Activated CD4-positive, alpha-beta memory T cell treated with anti-CD3 and anti-CD28 coated beads, Interleukin-2, amount 10 ng/mL, durations not matched to agents 7 days and 5 days (primary cell): ENCODE measurements at regions not wholly inside any gene's neighbourhood (a gene's known extent, or its start where the extent isn't known, plus 50 kb on each side); places are given as distances from the start of the nearest gene placed in this dataset.

Source experiments
- CTCF ChIA-PET: fragments of 350-600 bp; sonication (Branson Sonifier 250); formaldehyde crosslinking; loops from one replicate; lab custom pipeline; 2021; ENCODE audit warnings: antibody characterized with exemption, inconsistent platforms; lab: Charles Lee
- POLR2A ChIA-PET: fragments of 350-600 bp; sonication (Branson Sonifier 250); formaldehyde crosslinking; loops from one replicate; lab custom pipeline; 2021; ENCODE audit warnings: antibody characterized with exemption; lab: Charles Lee
- DNase-seq: peaks from one replicate; pipeline ENCODE4 v3.0.0-alpha.2; 2020
- H3K27ac Mint-ChIP-seq: one replicate; pipeline ENCODE4 v1.8.0; 2021; ENCODE audit warnings: mild to moderate bottlenecking, mixed read lengths
- H3K27me3 Mint-ChIP-seq: one replicate; pipeline ENCODE4 v1.8.0; 2021; ENCODE audit warnings: mixed read lengths
- H3K36me3 Mint-ChIP-seq: one replicate; pipeline ENCODE4 v1.8.0; 2021; ENCODE audit warnings: low read depth, mixed read lengths
- H3K4me1 Mint-ChIP-seq: one replicate; pipeline ENCODE4 v1.8.0; 2021; ENCODE audit warnings: mixed read lengths
- H3K4me3 Mint-ChIP-seq: one replicate; pipeline ENCODE4 v1.8.0; 2021; ENCODE audit warnings: mild to moderate bottlenecking, mixed read lengths
- H3K9me3 Mint-ChIP-seq: one replicate; pipeline ENCODE4 v1.8.0; 2021; ENCODE audit warnings: mixed read lengths

DNA sequence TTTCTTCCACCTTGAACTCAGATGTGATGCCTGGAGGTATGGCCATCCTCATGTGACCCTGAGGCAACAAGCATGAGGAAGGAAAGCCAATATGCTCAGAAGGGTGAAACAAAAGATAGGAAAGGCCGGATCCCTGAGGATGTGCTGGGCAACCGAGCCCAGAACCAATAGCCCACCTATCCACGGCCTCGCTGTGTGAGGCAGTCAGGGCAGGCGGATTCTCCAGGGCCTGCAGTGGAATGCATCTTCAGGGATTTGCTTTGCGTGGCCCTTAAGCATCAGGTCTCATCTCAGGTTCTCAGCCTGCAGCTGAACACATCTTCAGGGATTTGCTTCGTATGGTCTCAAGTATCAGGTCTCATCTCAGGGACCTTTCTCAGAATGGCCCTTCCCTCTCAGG is 139.8 kb downstream of the ANKRD60 start:
- no peaks in the 10 kb centered on the region for H3K9me3 Mint-ChIP-seq
- ChIA-PET POLR2A (no interaction called here), CTCF (interaction anchor here (0.9 to 2.5 kb wide), 3 partner anchors 435 to 841 kb away, joined by 3 to 10 read pairs (median 4); partner anchors contain the start of gene ZBP1)
- H3K27ac Mint-ChIP-seq = no peak overlapping the region
- H3K36me3 Mint-ChIP-seq = no peaks in the 10 kb centered on the region
- H3K4me3 Mint-ChIP-seq = no peak overlapping the region
- no peaks in the 10 kb centered on the region for H3K4me1 Mint-ChIP-seq
- no peaks in the 10 kb centered on the region for H3K27me3 Mint-ChIP-seq
- DNase-seq = no peak

DNA sequence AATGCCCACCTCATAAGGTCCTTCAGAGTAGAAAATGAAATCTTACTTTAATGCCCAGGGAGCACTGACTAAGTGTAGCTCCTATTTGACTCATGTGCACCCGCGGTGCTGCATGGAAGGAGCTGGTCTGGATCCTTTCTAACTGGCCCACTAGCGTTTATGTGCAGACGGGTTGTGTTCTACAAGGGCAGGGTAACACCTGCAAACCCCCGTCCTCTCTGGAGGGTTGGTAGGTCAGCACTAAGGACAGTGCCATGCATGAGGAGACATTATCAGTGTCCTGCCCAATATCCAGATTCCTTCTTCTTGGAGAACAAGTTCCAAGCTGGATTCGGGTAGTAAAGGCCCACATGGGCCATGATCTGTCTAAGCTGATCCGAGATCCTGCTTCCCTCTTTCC is 140.3 kb downstream of the ANKRD60 start:
- ChIA-PET POLR2A (no interaction called here), CTCF (interaction anchor here (0.9 to 2.5 kb wide), 6 partner anchors 13 to 468 kb away, joined by 3 to 10 read pairs (median 3); partner anchors contain the start of gene ZBP1)
- Mint-ChIP-seq H3K36me3 (no peaks in the 10 kb centered on the region), H3K27ac (no peak overlapping the region), H3K9me3 (no peaks in the 10 kb centered on the region), H3K27me3 (no peaks in the 10 kb centered on the region), H3K4me1 (no peaks in the 10 kb centered on the region), H3K4me3 (no peak overlapping the region)
- no peak for DNase-seq

- Mint-ChIP-seq H3K27ac (no peak overlapping the region), H3K9me3 (no peaks in the 10 kb centered on the region), H3K36me3 (no peaks in the 10 kb centered on the region), H3K27me3 (no peaks in the 10 kb centered on the region), H3K4me3 (no peak overlapping the region), H3K4me1 (no peaks in the 10 kb centered on the region)
- ChIA-PET CTCF (interaction anchor here (0.6 to 2.5 kb wide), 12 partner anchors 9 to 468 kb away, joined by 3 to 10 read pairs (median 3); partner anchors contain the start of gene ZBP1), POLR2A (no interaction called here)
- no peak for DNase-seq
These were observed 140.9 kb downstream of the ANKRD60 start for GRCh38 chr20:58087562-58087858.

- Mint-ChIP-seq H3K9me3 (no peaks in the 10 kb centered on the region), H3K4me3 (no peak overlapping the region), H3K4me1 (no peaks in the 10 kb centered on the region), H3K27me3 (peaks cover 2% of the 10 kb centered on the region), H3K36me3 (no peaks in the 10 kb centered on the region), H3K27ac (no peak overlapping the region)
- no peak for DNase-seq
- CTCF ChIA-PET = interaction anchor here (0.6 to 2.5 kb wide), 15 partner anchors 9 to 467 kb away, joined by 3 to 10 read pairs (median 3); partner anchors contain the start of gene ZBP1
- POLR2A ChIA-PET = interaction anchor here (1.1 kb wide), 1 partner anchor 464 kb away, joined by 4 read pairs; no protein-coding TSS in a partner anchor
These were observed 141.5 kb downstream of the ANKRD60 start for GRCh38 chr20:58086763-58087561.

- Mint-ChIP-seq H3K4me1 (no peaks in the 10 kb centered on the region), H3K4me3 (no peak overlapping the region), H3K9me3 (no peaks in the 10 kb centered on the region), H3K27me3 (peaks cover 4% of the 10 kb centered on the region), H3K36me3 (no peaks in the 10 kb centered on the region), H3K27ac (no peak overlapping the region)
- ChIA-PET POLR2A (no interaction called here), CTCF (interaction anchor here (0.6 kb wide), 1 partner anchor 13 kb away, joined by 3 read pairs; no protein-coding TSS in a partner anchor)
- no peak for DNase-seq
These were observed 143.5 kb downstream of the ANKRD60 start for GRCh38 chr20:58084966-58085365.

- Mint-ChIP-seq H3K27me3 (peaks cover 4% of the 10 kb centered on the region), H3K27ac (no peak overlapping the region), H3K4me3 (no peak overlapping the region), H3K4me1 (no peaks in the 10 kb centered on the region), H3K36me3 (no peaks in the 10 kb centered on the region), H3K9me3 (no peaks in the 10 kb centered on the region)
- DNase-seq = no peak
- ChIA-PET CTCF (no interaction called here), POLR2A (no interaction called here)
These were observed 143.9 kb downstream of the ANKRD60 start for GRCh38 chr20:58084566-58084965.

DNA sequence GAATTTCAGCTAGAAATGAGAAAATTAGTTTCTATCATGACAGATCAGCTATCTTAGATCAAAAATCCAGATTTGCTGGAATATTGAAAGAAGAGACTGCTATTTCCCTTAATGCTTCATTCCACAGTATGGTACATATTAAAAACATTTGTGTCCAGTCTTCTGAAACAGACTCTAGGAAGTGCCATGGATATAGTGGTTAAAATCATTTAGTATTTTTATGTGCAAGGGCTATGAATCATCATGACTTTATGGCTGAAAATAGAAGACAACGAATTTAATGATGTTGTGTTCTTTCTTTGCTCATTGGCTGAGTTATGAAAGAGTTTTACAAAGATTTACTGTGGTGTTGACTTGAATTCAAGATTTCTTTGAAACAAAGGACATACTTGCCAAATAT is 146.6 kb downstream of the ANKRD60 start:
- Mint-ChIP-seq H3K27me3 (peaks cover 6% of the 10 kb centered on the region), H3K4me3 (no peak overlapping the region)
- POLR2A ChIA-PET = no interaction called here

DNA sequence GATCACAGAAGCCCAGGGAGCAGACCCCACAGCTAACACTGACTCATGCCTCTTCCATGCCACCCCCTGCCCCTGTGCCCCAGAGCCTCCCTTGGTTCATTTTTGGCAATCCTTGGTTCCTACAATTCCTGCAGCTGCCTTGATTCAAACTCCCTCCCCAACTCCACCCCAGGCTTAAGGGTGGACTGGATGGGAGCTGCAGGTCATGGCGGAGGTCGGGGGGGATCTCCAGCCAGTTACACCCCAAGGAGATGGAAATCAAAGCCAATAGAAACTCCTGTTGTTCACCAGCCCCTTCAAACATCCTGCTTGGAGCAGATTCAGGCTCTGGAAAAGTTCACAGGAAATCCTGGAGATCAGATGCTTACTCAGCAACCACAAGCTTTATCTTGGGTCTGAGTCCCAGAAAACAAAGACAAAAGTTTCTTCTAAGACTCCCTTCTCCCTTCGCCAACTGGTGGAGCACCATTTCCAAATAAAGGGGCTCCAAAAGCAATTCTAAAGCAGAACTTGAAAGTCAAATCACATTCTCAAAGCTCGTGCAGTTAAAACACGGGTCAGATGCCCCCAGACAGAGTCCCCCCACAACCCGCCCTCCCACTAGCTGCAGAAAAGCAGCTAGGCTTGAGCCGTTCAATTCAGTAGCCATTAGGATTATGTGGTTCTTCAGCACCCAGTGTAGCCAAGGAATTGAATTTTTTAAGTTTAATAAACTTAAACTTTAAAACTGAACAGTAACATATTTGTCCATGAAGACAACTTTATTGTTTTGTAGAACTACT is 149.5 kb downstream of the ANKRD60 start:
- Mint-ChIP-seq H3K4me1 (peaks cover 5% of the 10 kb centered on the region), H3K36me3 (no peaks in the 10 kb centered on the region), H3K27ac (no peak overlapping the region), H3K27me3 (peaks cover 6% of the 10 kb centered on the region), H3K4me3 (no peak overlapping the region), H3K9me3 (no peaks in the 10 kb centered on the region)
- ChIA-PET CTCF (no interaction called here), POLR2A (no interaction called here)
- no peak for DNase-seq

More for the DNA sequence above, 146.6 kb downstream of the ANKRD60 start:
- CTCF ChIA-PET = no interaction called here
- DNase-seq = no peak
- no peak overlapping the region for H3K27ac Mint-ChIP-seq
- no peaks in the 10 kb centered on the region for H3K36me3 Mint-ChIP-seq
- no peaks in the 10 kb centered on the region for H3K9me3 Mint-ChIP-seq
- no peaks in the 10 kb centered on the region for H3K4me1 Mint-ChIP-seq

DNA sequence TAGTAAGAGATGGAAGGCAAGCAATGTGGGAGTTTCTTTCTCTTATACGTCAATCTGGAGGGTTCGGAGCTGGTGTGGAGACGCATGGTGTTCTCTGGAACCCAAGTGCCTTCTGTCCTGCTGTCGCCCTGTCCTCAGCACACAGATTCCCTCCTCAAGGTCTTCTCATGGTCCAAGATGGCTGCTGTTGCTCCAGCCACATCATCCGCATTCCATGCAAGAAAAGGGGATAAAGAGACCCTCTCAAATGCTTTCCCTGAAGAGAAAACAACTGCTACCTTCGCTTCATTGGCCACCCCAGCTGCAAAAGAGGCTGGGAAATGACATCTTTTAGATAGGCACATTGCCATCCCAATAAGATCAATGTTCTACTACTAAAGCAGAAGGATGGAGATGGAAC is 151.2 kb downstream of the ANKRD60 start:
- Mint-ChIP-seq H3K9me3 (no peaks in the 10 kb centered on the region), H3K4me3 (no peak overlapping the region), H3K27me3 (peaks cover 6% of the 10 kb centered on the region), H3K4me1 (peaks cover 5% of the 10 kb centered on the region), H3K27ac (no peak overlapping the region), H3K36me3 (no peaks in the 10 kb centered on the region)
- ChIA-PET CTCF (no interaction called here), POLR2A (no interaction called here)
- no peak for DNase-seq

DNA sequence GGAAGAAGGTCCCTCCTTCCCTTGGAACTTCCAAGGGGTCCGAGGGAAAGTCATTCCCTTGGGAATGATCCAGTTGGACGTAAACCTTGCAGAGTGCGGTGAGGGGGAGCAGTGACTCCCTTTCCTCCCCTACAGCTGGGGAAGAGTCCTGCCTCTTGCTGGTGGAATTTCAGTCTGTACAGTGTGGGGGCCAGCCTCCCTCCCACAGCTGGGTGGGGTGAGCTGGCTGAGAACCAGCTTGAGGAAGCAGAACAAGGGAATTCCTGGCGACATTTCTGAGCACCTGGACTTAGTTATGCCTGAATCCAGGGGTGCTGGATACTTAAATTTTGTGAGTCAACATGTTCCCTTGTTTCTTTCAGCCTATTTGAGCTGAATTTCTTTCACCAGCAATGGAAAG is 152.0 kb downstream of the ANKRD60 start:
- POLR2A ChIA-PET = no interaction called here
- Mint-ChIP-seq H3K4me1 (peaks cover 5% of the 10 kb centered on the region), H3K36me3 (no peaks in the 10 kb centered on the region), H3K27ac (no peak overlapping the region), H3K9me3 (no peaks in the 10 kb centered on the region), H3K4me3 (no peak overlapping the region), H3K27me3 (peaks cover 2% of the 10 kb centered on the region)
- CTCF ChIA-PET = interaction anchor here (1.6 kb wide), 1 partner anchor 11 kb away, joined by 5 read pairs; no protein-coding TSS in a partner anchor
- no peak for DNase-seq

GRCh38 chr20:58075586-58076345 is 152.7 kb downstream of the ANKRD60 start:
- Mint-ChIP-seq H3K36me3 (no peaks in the 10 kb centered on the region), H3K27ac (no peak overlapping the region), H3K9me3 (no peaks in the 10 kb centered on the region), H3K4me1 (peaks cover 5% of the 10 kb centered on the region), H3K27me3 (peaks cover 2% of the 10 kb centered on the region), H3K4me3 (no peak overlapping the region)
- ChIA-PET CTCF (interaction anchor here (1.6 kb wide), 1 partner anchor 11 kb away, joined by 5 read pairs; no protein-coding TSS in a partner anchor), POLR2A (no interaction called here)
- DNase-seq = no peak

DNA sequence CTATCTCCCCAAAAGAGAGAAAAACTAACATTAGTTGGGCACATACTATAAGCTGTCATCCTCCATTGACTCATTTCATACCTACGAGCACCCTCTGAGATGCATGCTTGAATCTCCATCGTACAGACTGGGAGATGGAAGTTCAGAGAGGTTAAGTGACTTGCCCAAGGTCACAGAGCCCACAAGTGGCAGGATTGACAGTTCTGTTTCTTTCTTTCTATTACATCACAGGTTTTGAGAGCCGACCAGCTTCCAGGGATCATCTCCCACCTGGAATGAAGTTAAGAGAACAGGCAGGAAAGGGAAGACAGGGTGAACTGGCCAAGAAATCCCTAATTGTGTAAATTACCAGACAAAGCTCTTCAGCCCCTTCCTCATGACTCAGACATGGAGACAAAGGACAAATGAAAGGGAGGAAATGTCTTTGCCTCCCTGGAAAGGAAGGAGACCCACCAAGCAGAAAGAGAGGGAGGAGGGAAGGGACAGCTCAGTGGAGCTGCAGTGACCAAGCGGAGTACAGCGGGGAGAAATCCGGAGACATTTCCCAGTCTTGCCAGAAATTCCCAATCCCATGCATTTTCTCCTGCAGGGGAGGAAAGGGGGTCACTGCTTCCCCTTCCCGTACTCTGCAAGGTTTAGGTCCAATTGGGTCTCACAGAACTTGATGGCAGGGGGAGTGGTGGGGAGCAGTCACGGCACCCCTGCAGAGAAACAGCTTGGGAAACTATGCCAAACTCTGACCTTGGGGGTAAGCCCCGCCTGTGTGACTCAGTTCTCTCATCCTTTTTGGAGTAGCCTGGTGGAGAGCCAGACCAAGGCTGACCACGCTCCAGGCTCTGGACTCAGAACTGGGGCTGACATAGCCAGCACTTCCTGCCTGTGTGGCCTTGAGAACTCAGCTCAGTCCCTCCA is 154.3 kb downstream of the ANKRD60 start:
- Mint-ChIP-seq H3K9me3 (no peaks in the 10 kb centered on the region), H3K4me3 (no peak overlapping the region), H3K4me1 (peaks cover 5% of the 10 kb centered on the region), H3K27me3 (peaks cover 2% of the 10 kb centered on the region), H3K36me3 (no peaks in the 10 kb centered on the region), H3K27ac (no peak overlapping the region)
- DNase-seq = no peak
- ChIA-PET POLR2A (no interaction called here), CTCF (no interaction called here)
